ENCODE measurements at regions not wholly inside any gene's neighbourhood (a gene's known extent, or its start where the extent isn't known, plus 50 kb on each side); places are given as distances from the start of the nearest gene placed in this dataset.

DNA sequence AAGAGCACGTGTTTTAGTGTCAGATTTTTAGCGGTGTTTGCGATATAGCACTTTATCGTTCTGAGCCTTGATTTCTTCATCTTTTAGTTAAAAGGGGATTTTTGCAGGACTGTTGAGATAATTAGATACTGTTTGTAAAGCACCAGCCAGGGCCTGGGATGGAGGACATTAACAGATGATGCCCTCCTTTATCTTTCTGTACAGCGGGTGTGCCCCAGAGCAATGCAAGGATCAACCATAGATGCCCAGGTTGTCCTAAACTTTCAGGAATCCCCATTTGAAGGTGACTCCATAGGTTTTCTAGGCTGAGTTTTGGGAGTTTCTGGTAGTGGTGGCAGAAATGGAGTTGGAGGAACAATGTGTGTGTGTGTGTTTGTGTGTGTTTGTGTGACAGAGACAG lies 97.0 kb upstream of the SPRED2 start:
- ATAC-seq (ENCODE audit: low read depth in 2 of 2) (no peak), DNase-seq (no peak)
- Mint-ChIP-seq H3K4me1 (no peaks in the 10 kb centered on the region), H3K27ac (no peak overlapping the region), H3K4me3 (no peak overlapping the region), H3K27me3 (peaks cover 0 to 7% (median 4%) of the 10 kb centered on the region in 3 donors), H3K36me3 (peaks cover 0 to 4% of the 10 kb centered on the region in 2 donors), H3K9me3 (peaks cover 0 to 6% (median 2%) of the 10 kb centered on the region in 7 donors)

- DNase-seq (no peak), ATAC-seq (ENCODE audit: low read depth in 2 of 2) (no peak)
- Mint-ChIP-seq H3K9me3 (peaks cover 0 to 10% (median 4%) of the 10 kb centered on the region in 7 donors), H3K36me3 (peaks cover 0 to 8% of the 10 kb centered on the region in 2 donors), H3K27ac (no peak overlapping the region), H3K4me3 (no peak overlapping the region), H3K4me1 (no peaks in the 10 kb centered on the region), H3K27me3 (peaks cover 4 to 14% (median 11%) of the 10 kb centered on the region in 3 donors)
These were observed 95.8 kb upstream of the SPRED2 start for GRCh38 chr2:65528241-65528574.

GRCh38 chr2:65527451-65528240 lies 95.2 kb upstream of the SPRED2 start:
- peaks cover 0 to 8% of the 10 kb centered on the region in 2 donors for H3K36me3 Mint-ChIP-seq
- no peaks in the 10 kb centered on the region for H3K4me1 Mint-ChIP-seq
- H3K27me3 Mint-ChIP-seq: peaks cover 5 to 19% (median 16%) of the 10 kb centered on the region in 3 donors
- DNase-seq (no peak), ATAC-seq (ENCODE audit: low read depth in 2 of 2) (no peak)
- no peak overlapping the region for H3K4me3 Mint-ChIP-seq
- H3K27ac Mint-ChIP-seq: no peak overlapping the region
- peaks cover 0 to 12% (median 4%) of the 10 kb centered on the region in 7 donors for H3K9me3 Mint-ChIP-seq

DNA sequence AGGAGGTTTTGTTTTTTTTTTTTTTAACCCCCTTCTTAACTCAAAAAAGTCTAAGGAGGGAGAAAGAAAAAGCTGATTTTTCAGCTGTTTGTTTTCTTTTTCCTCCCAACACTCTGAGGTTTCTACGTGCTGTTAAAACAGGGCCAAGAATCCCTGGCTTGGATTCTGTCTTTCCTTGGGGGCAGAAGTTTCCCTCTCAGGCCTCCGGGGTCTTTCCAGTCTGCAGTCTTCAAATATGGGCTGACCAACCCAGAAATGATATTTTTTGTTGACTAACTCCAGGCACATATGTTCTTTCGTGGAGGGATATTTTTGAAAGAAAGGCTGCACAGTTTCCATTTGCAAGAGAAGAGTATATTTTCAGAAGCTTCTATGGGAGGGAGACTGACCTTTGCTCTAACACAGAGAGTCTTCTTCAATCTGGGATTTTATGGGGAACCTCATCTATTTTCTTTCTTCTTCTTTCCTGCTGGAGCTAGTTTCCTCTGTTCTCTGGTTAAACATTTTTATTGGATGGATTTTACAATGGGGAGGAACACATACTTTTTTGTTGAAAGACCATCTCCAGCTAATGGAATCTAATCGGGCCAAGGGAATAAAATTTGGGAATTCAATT lies 93.3 kb upstream of the SPRED2 start:
- H3K36me3 Mint-ChIP-seq: peaks cover 0 to 8% of the 10 kb centered on the region in 2 donors
- DNase-seq: no peak

DNA sequence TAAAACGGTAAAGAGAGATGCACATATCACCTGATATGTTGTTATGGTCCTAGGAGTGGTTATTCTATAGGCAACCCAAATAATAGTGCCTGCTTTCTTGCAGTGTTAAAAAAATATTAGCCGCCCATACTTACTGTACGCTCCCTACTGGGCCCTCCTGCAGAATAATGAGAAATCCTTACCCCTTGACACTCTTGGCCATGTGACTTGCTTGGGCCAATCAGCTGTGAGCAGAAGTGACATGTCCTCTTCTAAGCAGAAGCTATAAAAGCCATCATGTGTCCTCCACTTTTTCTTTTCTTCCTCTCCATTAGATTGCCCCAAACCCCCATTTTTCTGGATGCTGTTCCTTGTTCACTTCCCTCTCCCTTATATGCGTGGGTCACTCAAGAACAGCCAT lies 90.5 kb upstream of the SPRED2 start:
- Mint-ChIP-seq H3K27ac (no peak overlapping the region), H3K27me3 (peaks cover 11 to 21% (median 19%) of the 10 kb centered on the region in 3 donors), H3K4me3 (peak overlapping the region in 1 of 8 donors; percentile 83), H3K9me3 (peaks cover 0 to 18% (median 11%) of the 10 kb centered on the region in 7 donors), H3K36me3 (peaks cover 0 to 8% of the 10 kb centered on the region in 2 donors), H3K4me1 (peaks cover 0 to 2% (median 0%) of the 10 kb centered on the region in 3 donors)
- DNase-seq: no peak
- no peak for ATAC-seq (ENCODE audit: low read depth in 2 of 2)

More for the DNA sequence above, 93.3 kb upstream of the SPRED2 start:
- no peaks in the 10 kb centered on the region for H3K4me1 Mint-ChIP-seq
- peaks cover 0 to 12% (median 4%) of the 10 kb centered on the region in 7 donors for H3K9me3 Mint-ChIP-seq
- no peak overlapping the region for H3K4me3 Mint-ChIP-seq
- peaks cover 5 to 19% (median 16%) of the 10 kb centered on the region in 3 donors for H3K27me3 Mint-ChIP-seq
- no peak overlapping the region for H3K27ac Mint-ChIP-seq
- ATAC-seq (ENCODE audit: low read depth in 2 of 2): no peak

- H3K4me3 Mint-ChIP-seq: no peak overlapping the region
- no peaks in the 10 kb centered on the region for H3K36me3 Mint-ChIP-seq
- H3K27me3 Mint-ChIP-seq: peaks cover 8 to 15% (median 11%) of the 10 kb centered on the region in 3 donors
- H3K4me1 Mint-ChIP-seq: peaks cover 0 to 2% (median 0%) of the 10 kb centered on the region in 3 donors
- H3K27ac Mint-ChIP-seq: no peak overlapping the region
- H3K9me3 Mint-ChIP-seq: peaks cover 0 to 12% (median 5%) of the 10 kb centered on the region in 7 donors
- no peak for ATAC-seq (ENCODE audit: low read depth in 2 of 2)
- no peak for DNase-seq
These were observed 86.4 kb upstream of the SPRED2 start for GRCh38 chr2:65518751-65519150.

DNA sequence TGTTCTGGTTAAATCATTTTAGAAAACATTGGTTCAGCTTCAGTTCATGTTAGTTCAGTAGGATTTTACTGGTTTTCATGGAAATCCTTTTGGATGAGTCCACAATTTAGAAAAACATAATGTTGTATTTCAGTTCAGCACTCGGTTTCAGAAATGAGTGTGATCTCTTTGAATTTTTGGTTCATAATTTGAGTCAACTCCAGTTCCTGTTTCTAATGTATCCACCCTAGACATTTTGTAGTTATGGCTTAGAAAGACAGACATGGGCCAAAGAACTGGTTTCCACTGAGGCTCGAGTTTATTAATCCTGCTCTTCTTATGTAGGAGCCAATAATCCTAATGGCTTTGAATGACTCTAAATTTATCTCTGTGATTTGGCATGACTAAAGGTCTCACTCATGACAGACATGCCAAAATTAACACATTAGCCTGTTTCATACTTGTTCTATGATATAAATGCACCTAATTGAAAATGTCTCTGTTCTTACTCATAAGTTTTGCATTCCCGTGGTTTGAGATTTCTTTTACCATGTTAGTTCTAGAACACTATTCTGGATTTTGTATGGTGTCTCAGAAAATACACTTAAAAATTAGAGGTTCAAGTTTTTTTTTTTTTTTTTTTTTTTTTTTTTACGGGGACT lies 82.3 kb upstream of the SPRED2 start:
- no peak overlapping the region for H3K4me3 Mint-ChIP-seq
- peaks cover 0 to 9% (median 0%) of the 10 kb centered on the region in 7 donors for H3K9me3 Mint-ChIP-seq
- H3K36me3 Mint-ChIP-seq: no peaks in the 10 kb centered on the region
- ATAC-seq (ENCODE audit: low read depth in 2 of 2) (no peak), DNase-seq (no peak)
- H3K27me3 Mint-ChIP-seq: peaks cover 0 to under 1% (median 0%) of the 10 kb centered on the region in 3 donors
- no peak overlapping the region for H3K27ac Mint-ChIP-seq
- peaks cover 0 to 4% (median 0%) of the 10 kb centered on the region in 3 donors for H3K4me1 Mint-ChIP-seq

DNA sequence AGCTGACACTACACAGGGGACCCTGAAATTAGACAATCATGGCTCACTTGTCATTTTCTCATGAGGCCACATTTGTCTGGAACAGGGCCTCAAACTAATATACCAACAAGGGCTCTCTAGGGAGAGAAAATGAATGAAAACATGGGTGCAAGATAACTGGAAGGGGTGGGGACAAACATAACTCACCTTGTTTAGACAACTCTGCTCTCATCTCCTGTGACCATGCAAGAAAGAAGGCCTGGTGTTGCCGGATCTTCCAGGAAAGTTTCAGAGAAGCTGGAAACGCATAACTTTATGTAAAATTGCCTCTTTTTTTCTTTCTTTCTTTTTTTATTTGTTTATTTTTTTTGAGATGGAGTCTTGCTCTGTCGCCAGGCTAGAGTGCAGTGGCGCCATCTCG lies 80.4 kb upstream of the SPRED2 start:
- Mint-ChIP-seq H3K9me3 (peaks cover 0 to 13% (median 3%) of the 10 kb centered on the region in 7 donors), H3K36me3 (no peaks in the 10 kb centered on the region), H3K27ac (no peak overlapping the region), H3K4me3 (no peak overlapping the region), H3K4me1 (peaks cover 0 to 3% (median 0%) of the 10 kb centered on the region in 3 donors), H3K27me3 (no peaks in the 10 kb centered on the region)
- ATAC-seq (ENCODE audit: low read depth in 2 of 2): no peak
- no peak for DNase-seq

- DNase-seq (no peak), ATAC-seq (ENCODE audit: low read depth in 2 of 2) (no peak)
- H3K4me1 Mint-ChIP-seq: peaks cover 0 to 3% (median 0%) of the 10 kb centered on the region in 3 donors
- no peaks in the 10 kb centered on the region for H3K27me3 Mint-ChIP-seq
- no peak overlapping the region for H3K27ac Mint-ChIP-seq
- no peaks in the 10 kb centered on the region for H3K36me3 Mint-ChIP-seq
- no peak overlapping the region for H3K4me3 Mint-ChIP-seq
- H3K9me3 Mint-ChIP-seq: peaks cover 0 to 18% (median 4%) of the 10 kb centered on the region in 7 donors
These were observed 78.9 kb upstream of the SPRED2 start for GRCh38 chr2:65511306-65511705.

DNA sequence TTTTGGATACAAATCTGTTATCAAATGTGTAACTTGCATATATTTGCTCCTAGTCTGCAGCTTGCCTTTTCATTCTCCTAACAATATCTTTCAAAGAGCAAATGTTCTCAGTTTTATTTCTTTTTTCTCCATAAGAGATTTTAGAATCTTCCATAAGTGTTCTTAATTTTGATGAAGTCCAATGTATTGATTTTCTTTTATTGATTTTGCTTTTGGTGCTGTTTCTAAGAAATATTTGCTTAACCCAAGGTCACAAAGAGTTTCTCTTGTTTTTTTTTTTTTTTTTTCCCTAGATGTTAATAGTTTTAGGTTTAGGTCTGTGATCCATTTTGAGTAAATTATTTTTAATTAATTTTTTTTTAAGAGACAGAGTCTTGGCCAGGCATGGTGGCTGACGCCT lies 75.8 kb upstream of the SPRED2 start:
- peaks cover 0 to 18% (median 4%) of the 10 kb centered on the region in 7 donors for H3K9me3 Mint-ChIP-seq
- no peak overlapping the region for H3K4me3 Mint-ChIP-seq
- H3K27ac Mint-ChIP-seq: no peak overlapping the region
- H3K27me3 Mint-ChIP-seq: no peaks in the 10 kb centered on the region
- H3K4me1 Mint-ChIP-seq: peaks cover 0 to 3% (median 0%) of the 10 kb centered on the region in 3 donors
- DNase-seq (no peak), ATAC-seq (ENCODE audit: low read depth in 2 of 2) (no peak)
- no peaks in the 10 kb centered on the region for H3K36me3 Mint-ChIP-seq

DNA sequence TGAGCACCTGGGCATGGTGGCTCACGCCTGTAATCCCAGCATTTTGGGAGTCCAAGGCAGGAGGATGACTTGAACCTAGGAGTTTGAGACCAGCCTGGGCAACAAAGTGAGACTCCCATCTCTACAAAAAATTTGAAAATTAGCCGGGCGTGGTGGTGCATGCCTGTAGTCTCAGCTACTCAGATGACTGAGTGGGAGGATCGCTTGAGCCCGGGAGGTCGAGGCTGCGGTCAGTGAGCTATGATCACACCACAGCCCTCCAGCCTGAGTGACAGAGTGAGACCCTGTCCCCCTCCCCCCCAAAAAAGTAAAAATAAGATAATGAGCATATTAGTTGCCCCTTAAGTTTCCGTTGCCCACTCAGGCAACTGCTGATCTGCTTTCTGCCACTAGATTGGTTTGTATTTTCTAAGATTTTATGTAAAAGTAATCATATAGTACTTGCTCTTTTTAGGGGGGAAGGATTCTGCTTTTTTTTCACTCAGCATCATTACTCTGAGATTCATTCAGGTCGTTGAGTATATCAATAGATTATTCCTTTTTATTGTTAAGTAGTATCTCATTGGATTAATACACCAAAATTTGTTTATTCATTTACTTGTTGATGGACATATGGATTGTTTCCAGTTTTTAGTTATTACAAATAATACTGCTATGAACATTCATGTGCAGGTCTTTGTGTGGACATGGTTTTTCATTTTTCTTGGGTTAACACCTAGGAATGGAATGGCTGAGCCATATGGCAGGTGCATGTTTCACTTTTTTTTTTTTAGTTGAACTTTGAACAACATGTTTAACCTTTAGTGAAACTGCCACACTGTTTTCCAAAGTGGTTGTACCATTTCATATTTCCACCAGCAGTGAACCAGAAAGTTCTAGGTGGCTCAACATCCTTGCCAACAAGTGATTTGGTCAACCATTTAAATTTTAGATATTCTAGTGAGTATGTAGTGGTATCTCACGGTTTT lies 75.0 kb upstream of the SPRED2 start:
- H3K27ac Mint-ChIP-seq: no peak overlapping the region
- ATAC-seq (ENCODE audit: low read depth in 2 of 2) (no peak), DNase-seq (no peak)
- no peaks in the 10 kb centered on the region for H3K27me3 Mint-ChIP-seq
- peaks cover 0 to 18% (median 4%) of the 10 kb centered on the region in 7 donors for H3K9me3 Mint-ChIP-seq
- H3K4me1 Mint-ChIP-seq: peaks cover 0 to 3% (median 0%) of the 10 kb centered on the region in 3 donors
- no peaks in the 10 kb centered on the region for H3K36me3 Mint-ChIP-seq
- no peak overlapping the region for H3K4me3 Mint-ChIP-seq

GRCh38 chr2:65504814-65505697 lies 72.7 kb upstream of the SPRED2 start:
- ATAC-seq (ENCODE audit: low read depth in 2 of 2) (no peak), DNase-seq (no peak)
- peaks cover 0 to 12% (median 4%) of the 10 kb centered on the region in 7 donors for H3K9me3 Mint-ChIP-seq
- H3K36me3 Mint-ChIP-seq: no peaks in the 10 kb centered on the region
- peak overlapping the region in 1 of 6 donors; percentile 17 for H3K27ac Mint-ChIP-seq
- H3K4me3 Mint-ChIP-seq: no peak overlapping the region
- peaks cover 0 to 5% (median 0%) of the 10 kb centered on the region in 3 donors for H3K4me1 Mint-ChIP-seq
- H3K27me3 Mint-ChIP-seq: no peaks in the 10 kb centered on the region

Measured in naive B cell (primary cell).